Activated CD4-positive, alpha-beta T cell treated with anti-CD3 and anti-CD28 coated beads for 48 hours (primary cell): ENCODE measurements at regions not wholly inside any gene's neighbourhood (a gene's known extent, or its start where the extent isn't known, plus 50 kb on each side); places are given as distances from the start of the nearest gene placed in this dataset.

ENCODE experiments used
- DNase-seq: peaks from one replicate; pipeline ENCODE4 v3.0.0-alpha.2; 2020

- DNase-seq, result no peak
Observed at GRCh38 chr10:44196008-44196320, 188.9 kb downstream of the CXCL12 start.

DNA sequence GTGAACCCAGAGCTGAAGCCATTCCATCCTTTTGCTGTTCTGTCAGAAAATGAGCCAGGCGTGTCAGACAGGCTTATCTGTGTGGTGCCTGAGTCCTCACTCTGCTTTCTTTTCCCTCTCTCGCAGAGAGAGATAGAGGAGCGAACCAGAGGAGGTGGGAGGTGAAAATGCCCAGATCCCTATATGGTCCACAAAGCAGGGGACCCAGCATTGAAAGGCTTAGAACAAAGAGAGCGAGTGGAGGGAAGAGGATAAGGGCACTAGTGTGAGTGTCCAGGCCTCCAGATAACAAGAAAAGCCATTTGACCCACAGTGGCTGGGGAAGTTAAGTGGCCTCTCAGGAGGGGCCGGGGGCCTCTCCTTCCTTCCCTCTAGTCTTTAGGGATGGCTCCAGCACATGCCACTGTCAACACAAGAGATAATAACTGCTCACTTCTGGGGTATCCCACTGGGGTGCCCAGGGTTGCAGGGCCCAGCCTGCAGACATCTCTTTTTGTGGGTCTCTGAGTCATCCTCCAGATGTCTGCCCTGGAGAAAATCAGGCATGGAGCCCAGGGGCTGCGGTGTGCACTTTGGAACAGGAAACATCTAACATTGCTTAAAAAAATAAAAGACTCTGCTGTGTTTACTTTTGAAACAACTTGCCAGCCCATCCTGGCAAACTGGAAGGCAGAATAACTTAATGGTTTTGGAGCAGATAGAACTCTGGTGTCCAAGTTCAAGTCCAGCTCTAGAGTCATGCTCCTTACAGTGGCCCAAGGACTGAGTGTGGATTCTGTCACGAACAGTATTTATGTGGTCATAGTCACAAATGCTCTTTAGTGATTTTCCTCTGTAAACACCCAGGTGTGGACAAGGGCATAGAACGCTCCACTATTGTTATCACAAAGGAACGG is 189.5 kb downstream of the CXCL12 start:
- no peak for DNase-seq

- no peak for DNase-seq
Observed at GRCh38 chr10:44194435-44194834, 190.5 kb downstream of the CXCL12 start.

DNA sequence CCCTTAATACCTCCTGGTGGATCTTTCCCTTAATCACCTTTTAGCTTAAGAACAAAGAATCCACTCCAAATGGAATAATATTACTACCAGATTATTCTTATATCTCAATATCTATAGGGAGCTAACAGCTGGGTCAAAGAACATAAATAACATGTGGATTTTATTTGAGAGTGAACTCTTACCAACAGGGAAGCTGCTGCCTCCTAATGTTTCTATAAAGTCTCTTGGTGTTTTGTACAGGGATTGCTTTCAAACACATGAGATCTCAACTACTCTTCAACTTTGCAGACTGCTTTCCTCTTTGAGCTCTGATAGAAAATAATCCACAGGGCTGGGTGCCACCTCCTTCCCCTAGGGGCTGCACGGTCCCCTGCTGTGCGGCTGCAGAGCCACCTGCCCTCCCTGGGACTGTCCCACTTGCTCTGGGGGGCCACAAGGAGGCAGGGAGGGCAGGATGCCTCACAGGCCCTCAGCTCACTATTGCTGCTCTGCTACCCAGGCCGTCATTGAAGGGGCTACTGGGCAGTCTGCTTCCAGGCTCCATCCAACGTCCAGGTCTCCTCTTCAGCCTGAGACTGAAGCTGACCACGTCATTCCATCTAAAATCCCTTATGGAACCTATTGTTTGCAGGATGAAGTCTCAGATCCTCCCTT is 191.2 kb downstream of the CXCL12 start:
- no peak for DNase-seq

GRCh38 chr10:44193166-44193565 is 191.7 kb downstream of the CXCL12 start:
- DNase-seq, result no peak

DNA sequence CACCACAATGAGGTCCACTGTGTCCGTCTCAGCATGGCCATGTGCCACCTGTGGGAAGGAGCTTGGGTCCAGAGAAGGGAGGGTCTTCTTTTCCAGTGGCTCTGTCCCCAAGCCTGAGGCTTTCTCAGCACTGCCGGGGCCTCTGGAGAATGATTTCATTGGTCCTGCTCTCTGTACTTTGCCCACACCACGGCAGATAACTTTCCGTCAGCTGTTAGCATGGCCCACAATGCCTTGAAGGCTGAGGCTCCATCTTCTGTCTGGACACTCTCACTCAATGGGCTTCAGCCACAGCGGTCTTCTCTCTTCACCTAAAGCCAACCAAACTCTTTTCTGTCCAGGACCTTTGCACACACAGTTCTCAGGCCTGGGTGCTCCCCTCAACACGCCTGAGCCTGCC is 192.5 kb downstream of the CXCL12 start:
- no peak for DNase-seq

DNA sequence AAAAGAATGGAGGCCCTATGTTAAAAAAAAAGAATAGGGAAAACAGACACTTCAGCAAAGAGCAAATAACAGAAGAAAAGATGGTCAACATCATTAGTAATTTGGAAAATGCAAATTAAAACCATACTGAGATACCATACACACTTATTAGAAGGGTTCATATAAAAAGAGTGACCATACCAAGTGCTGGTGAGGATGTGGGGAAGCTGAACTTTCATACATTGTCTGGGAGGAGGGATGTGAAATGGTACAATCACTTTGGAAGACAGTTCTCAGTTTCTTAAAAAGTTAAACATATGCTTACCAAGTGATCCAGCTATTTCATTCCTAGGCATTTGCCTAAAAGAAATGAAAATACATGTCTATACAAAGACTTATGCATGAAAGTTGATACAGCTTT is 194.4 kb downstream of the CXCL12 start:
- DNase-seq, result no peak

GRCh38 chr10:44186821-44187220 is 198.1 kb downstream of the CXCL12 start:
- DNase-seq, result no peak

DNA sequence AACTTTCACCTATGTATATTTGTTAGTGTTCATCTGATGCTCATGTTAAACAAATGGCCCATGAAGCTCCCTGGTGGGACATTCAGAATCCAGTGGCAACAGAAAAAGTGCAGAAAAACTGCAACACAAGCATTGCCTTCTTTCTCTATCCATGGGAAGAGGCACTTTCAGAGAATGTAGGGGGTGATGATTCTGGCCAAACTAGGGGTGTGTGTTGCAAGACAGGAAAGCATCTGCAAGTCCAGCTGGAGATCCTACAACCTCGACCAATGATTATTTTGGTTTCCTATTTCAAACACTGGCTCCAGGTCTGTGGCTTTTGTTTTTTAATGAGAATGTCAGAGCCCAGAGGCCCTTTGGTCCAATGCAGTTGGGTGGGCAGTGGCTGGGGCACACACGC is 198.7 kb downstream of the CXCL12 start:
- DNase-seq, result no peak

DNA sequence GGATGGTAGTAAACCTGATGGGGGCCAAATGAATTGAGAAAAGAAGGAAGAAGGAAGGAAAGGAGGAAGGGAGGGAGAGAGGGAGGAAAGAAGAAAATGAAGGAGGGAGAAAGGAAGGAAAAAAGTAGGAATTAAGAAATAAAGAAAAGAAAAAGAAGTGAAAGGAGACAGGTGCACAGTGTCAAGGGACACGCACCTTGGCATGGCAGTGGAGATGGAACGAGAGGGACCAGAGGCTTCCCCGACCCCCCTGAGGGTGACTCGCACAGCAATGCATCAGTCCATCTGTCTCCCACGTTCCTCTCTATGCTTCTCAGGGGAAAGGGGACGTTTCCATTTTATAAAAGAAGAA is 199.6 kb downstream of the CXCL12 start:
- DNase-seq, result no peak

GRCh38 chr10:44184633-44185314 is 200.1 kb downstream of the CXCL12 start:
- DNase-seq, result no peak

DNA sequence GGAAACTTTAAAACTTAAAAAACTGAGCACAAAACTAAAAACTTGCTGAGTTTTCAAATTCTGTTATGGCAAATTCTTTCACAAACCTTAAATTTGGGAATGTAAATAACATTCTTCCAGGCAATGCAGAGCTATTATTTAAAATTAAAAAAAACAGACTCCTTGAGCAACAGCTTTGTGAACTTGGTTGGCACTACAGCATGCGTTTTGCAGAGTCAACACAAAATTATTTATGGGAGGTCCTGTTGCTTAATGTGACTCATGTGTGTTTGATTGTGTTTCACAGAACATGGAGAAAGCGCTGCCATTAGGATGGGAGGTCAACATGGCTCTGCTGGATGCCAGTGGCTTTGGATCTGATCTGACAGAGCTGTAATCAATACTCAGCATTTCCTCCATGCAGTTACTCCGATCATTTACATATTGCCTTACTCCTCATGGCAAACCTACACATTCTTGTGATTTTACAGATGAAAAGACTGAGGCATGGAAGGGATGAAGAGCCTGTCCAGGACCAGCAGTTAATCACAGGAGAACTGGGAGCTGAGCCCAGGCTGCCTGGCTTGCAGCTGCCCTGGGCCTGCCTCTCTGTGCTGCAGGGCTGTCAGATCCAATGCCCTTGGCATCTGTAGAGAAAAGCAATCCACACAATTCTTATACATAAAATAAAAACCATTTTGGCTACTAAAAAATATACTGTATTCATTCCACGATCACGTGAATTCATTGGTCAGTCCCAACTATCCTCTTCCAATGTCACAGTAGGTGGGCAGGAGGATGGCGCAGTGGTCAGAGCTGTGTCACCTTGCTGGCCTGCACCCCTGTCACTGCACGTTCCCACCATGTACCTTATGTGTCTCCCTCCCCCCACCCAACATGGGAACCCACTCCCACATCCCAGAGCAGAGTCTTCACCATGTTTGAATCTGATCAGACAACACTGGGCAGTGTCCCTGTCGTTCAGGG is 200.9 kb downstream of the CXCL12 start:
- no peak for DNase-seq

- DNase-seq, result no peak
Observed at GRCh38 chr10:44182909-44183308, 202.0 kb downstream of the CXCL12 start.

DNA sequence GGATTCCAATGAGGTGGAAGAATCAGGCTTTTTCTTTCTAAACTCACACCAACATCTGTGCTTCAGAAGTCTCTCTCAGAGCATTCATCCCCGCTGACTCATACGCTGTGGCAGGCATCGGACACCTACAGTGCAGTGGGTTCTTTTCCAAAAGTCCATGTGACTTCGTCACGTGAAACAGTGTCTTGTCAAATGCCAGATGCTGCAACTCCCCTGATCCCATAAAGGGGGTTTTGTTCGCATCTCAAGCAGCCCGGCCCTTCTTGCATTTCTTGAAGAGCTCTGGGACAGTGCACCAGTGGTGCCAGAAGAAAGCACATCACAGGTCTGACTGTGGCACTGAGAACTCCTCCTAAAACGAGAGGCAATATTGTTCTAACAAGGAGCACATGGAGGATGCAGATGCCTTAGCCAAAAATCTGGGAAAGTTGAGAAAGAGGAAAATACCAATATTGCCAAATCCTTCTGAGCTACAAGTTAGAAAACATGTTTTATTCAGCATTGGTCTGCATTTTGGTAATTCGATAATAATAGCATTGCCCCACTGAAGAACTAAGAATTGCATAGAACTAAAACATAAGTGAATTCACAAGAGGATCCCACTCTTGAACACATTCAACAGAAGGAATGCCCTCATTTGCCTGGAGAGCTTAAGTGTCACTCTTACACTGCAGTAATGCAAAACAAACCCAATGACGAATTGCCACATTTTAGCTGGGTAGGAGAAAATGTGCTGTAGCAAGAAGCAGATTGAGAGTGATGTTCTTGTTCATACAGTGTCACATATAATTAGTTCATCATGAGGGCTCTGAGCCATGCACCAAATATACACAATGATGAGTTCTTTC is 204.4 kb downstream of the CXCL12 start:
- no peak for DNase-seq

DNA sequence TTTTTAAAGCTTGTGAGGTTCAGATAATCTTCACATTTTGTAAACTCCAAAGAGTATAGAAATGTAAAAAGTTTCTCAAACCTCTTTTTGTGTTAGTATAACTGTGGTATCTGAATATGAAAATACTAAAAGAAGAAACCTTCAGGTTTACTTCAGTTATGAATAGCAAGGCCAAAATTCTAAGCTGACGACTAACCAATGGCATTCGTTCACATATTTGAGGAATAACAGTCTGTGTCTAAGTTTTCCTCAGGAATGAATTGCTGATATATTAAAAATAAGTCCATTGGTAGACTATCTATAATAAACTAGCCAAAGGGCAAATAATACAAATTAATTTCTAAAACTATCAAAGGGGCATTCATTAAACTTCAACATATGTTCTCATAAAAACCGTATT is 206.0 kb downstream of the CXCL12 start:
- DNase-seq, result no peak

GRCh38 chr10:44178281-44178680 is 206.6 kb downstream of the CXCL12 start:
- DNase-seq, result no peak

GRCh38 chr10:44177610-44178009 is 207.3 kb downstream of the CXCL12 start:
- no peak for DNase-seq

DNA sequence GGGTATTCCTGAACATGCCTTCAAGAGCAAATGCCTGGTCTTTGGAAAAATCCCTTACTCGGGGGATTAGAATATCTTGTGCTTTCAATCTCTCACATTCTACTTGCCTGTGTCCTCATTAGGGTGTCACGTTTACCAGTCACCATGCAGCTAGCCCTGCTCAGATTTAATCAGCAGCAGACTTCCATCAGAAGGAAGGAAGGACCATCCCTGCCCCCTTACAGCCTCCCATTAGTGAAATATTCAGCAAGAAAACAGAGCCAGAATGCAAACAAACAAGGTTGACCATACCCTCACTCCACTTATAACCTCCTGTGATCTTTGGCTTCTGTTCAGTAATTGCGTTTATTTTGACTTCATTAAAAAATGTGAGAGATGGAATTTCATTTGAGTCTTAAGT is 208.6 kb downstream of the CXCL12 start:
- DNase-seq, result no peak

DNA sequence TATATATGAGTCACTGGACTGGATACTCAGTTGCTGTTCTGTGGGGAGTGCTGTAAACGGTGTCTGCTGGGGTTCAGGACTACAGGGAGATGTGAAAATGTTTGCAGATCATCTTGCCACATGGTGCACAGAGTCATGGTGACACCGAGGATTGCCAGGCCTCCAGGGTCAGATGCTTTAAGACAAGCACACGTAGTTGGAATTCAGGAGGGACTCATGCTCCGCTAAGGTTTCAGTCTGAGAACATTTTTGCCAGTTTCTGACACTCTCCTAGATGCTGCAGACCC is 211.3 kb downstream of the CXCL12 start:
- no peak for DNase-seq

DNA sequence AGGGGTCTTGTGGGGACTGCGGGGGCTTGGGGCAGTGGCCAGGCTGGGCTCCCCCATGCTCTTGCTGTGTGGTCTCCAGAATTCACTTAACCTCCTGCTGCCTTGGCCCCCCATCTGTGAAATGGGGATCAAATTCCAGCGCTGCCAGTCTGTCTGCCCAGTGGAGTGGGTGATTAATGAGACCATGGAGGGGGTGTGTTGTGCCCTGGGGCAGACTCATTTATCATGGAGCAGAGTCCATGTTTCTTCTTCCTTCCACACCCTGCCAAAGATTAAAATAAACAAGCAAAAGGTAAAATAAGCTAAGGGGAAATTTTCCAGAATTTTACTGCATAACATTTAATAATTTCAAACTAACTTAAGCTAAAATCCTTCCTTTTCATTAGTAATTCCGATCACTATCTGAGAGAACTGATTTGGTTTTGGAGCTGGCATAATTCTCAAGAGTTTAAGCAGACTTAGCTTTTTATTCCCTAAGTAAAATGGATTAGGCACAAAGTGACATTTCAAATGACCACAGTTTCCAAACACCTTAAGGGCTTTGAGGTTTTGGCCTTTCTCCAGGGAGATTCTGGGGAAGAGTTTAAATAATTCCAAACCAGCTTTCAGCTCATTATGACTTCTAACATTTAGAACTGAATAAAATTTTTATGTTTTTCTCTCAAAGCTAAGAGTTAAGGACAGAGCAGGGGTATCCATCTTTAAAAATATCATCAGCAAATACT is 211.9 kb downstream of the CXCL12 start:
- no peak for DNase-seq

DNA sequence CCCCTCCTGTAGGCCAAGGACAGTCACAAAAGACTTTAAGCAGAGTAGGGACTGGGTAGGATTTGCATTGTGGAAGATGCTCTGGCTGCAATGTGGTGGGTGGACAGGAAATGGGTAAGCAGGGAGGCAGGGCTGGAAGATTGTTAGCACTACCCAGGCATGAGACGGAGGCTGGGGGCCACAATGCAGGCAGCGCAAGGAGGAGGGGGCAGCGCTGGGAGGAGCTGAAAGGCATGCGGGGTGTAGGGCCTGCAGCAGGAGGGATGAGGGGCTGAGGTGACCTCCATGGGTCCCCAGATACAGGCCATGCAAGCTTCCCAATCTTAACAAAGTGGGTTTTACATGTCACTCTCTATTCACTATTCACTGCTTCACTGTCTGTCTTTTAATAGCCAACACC is 213.1 kb downstream of the CXCL12 start:
- DNase-seq, result no peak

DNA sequence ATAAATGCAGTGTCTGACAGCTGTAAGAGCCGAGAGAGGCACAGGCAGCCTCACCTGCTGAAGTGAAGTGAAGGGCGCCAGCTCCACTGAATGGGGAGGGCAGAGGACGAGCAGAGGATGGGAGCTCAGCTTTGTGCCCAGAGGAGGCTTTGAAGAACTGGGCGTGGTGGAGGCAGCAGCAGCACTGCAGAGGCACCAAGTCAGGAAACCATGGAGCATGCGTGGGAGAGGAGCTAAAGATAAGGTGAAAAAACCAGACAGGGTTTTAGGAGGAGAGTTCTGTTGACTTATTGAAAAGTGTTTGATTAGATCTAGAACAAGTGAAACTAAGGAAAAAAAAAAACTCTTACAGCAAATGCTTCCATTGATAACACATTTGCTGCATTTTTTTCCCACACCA is 216.4 kb downstream of the CXCL12 start:
- DNase-seq, result no peak
